ENCODE measurements at regions not wholly inside any gene's neighbourhood (a gene's known extent, or its start where the extent isn't known, plus 50 kb on each side); places are given as distances from the start of the nearest gene placed in this dataset.

DNA sequence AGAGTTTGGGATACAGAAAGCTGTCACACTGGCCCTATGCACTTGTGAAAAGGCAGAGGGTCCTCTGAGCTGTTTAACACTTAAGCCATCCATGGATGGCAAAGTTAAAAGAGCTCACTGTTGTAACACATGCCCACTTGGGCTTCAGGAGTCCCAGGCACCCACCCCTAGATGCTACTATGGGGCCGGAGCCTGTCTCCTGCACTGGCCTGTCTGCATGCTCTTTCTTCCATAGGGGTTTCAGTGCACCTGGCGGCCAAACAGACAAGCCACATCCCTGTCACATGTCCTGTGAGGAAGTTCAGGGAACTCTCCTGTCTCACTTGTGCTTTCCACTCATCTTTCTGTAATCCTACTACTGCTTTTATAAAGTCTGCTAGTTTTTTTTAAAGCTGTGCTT is 2586.0 kb downstream of the PCDH7 start:
- TF ChIP-seq ZFX (IDR thresholded peaks at IDR 0.05; ENCODE audit: borderline replicate concordance) (no peak), CTCF (IDR thresholded peaks at IDR 0.05) (no peak)
- no peak overlapping the region for H3K27ac ChIP-seq

DNA sequence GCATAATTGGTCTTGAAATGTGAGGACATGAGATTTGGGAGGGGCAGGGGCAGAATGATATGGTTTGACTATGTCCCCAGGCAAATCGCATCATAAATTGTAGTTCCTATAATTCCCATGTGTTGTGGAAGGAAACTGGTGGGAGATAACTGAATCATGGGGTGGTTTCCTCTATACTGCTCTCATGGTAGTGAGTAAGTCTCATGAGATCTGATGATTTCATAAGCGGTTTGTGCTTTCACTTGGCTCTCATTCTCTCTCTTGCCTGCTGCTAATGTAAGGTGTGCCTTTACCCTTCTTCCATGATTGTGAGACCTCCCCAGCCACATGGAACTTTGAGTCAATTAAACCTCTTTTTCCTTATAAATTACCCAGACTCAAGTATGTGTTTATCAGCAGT is 2595.9 kb downstream of the PCDH7 start:
- H3K27ac ChIP-seq: no peak overlapping the region
- TF ChIP-seq ZFX (IDR thresholded peaks at IDR 0.05; ENCODE audit: borderline replicate concordance): no peak
- no peak for TF ChIP-seq CTCF (IDR thresholded peaks at IDR 0.05)

DNA sequence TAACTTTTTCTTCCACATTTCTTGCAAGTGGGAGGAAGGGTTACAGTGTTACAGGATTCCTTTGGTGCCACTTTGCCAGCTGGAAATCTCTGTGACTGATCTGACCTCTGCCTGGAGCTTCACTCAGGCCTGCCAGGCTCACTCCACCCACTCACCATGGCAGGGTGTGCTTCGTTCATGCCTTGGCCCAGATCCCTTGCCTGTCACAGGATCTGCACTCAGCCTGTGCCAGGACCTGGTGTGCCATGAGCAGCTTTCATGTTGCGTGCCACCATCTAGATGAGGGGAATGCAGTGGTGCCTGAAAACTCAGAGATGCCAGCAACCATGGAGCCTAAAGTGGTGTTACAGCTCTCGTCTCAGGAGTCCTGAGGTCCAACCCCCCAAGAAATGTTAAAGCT is 2596.4 kb downstream of the PCDH7 start:
- TF ChIP-seq ZFX (IDR thresholded peaks at IDR 0.05; ENCODE audit: borderline replicate concordance) (no peak), CTCF (IDR thresholded peaks at IDR 0.05) (no peak)
- H3K27ac ChIP-seq: no peak overlapping the region

- H3K27ac ChIP-seq: no peak overlapping the region
These were observed 2603.2 kb downstream of the PCDH7 start for GRCh38 chr4:33323393-33323792.

GRCh38 chr4:33334416-33334815 is 2614.2 kb downstream of the PCDH7 start:
- TF ChIP-seq CTCF (IDR thresholded peaks at IDR 0.05): no peak
- TF ChIP-seq ZFX (IDR thresholded peaks at IDR 0.05; ENCODE audit: borderline replicate concordance): no peak
- no peak overlapping the region for H3K27ac ChIP-seq

More at GRCh38 chr4:33323393-33323792, 2603.2 kb downstream of the PCDH7 start:
- no peak for TF ChIP-seq CTCF (IDR thresholded peaks at IDR 0.05)
- TF ChIP-seq ZFX (IDR thresholded peaks at IDR 0.05; ENCODE audit: borderline replicate concordance): no peak

DNA sequence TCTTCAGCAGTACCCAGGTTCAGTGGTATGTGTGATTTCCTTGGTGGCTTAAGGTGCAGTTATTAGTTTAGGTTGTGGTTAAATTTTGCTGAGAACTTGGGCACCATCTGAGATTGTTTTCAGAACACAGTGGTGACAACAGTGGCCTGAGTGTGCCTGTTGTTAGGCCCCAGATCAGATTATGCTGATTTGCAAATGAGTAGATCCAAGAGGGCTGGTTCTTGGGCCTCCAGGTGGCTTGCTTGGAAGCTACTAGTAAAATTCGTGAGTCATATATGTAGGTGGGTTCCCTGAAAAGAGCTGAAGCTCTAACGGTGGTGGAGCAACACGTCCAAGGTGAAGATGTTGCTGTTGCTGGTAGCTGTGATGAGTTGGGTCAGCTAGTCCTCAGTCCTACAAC is 2619.6 kb downstream of the PCDH7 start:
- TF ChIP-seq CTCF (IDR thresholded peaks at IDR 0.05): no peak
- TF ChIP-seq ZFX (IDR thresholded peaks at IDR 0.05; ENCODE audit: borderline replicate concordance): no peak
- H3K27ac ChIP-seq: no peak overlapping the region

- TF ChIP-seq CTCF (IDR thresholded peaks at IDR 0.05): no peak
- TF ChIP-seq ZFX (IDR thresholded peaks at IDR 0.05; ENCODE audit: borderline replicate concordance): no peak
- no peak overlapping the region for H3K27ac ChIP-seq
These were observed 2620.0 kb downstream of the PCDH7 start for GRCh38 chr4:33340168-33340567.

Data from 22Rv1 (cell line).